ENCODE measurements at regions not wholly inside any gene's neighbourhood (a gene's known extent, or its start where the extent isn't known, plus 50 kb on each side); places are given as distances from the start of the nearest gene placed in this dataset.

DNA sequence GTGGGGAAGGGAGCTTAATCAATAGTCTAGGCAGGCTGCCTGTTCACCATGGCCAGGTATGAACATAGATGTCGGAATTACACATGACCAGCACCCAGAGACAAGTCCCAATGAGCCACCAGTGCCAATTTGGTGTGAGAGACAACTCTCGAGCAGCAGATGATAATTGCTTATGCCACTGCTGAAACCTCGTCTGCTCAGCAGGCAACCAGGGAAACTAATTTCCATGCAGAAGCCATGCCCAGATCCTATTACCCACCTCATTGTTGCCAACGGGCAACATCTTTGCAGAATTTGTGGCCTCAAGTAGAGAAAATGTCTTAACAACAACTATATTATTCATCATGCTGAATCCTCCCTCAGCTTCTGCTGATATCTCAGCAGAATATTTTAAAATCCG is 84.9 kb downstream of the CGGBP1 start:
- TF ChIP-seq CTCF (conservative IDR thresholded peaks at IDR 0.05; ENCODE audit: low read depth, low read length) (no peak), EZH2 (IDR thresholded peaks at IDR 0.05; ENCODE audit: borderline replicate concordance, low read depth, low read length, poor library complexity, severe bottlenecking) (no peak)
